Activated CD8-positive, alpha-beta memory T cell treated with anti-CD3 and anti-CD28 coated beads, Interleukin-2, amount 50 U/mL, for 24 hours (primary cell): ENCODE measurements at regions not wholly inside any gene's neighbourhood (a gene's known extent, or its start where the extent isn't known, plus 50 kb on each side); places are given as distances from the start of the nearest gene placed in this dataset.

ENCODE experiments used
- DNase-seq: peaks from one replicate; pipeline ENCODE4 v3.0.0-alpha.2; 2020; ENCODE audit errors: extremely low read depth

DNA sequence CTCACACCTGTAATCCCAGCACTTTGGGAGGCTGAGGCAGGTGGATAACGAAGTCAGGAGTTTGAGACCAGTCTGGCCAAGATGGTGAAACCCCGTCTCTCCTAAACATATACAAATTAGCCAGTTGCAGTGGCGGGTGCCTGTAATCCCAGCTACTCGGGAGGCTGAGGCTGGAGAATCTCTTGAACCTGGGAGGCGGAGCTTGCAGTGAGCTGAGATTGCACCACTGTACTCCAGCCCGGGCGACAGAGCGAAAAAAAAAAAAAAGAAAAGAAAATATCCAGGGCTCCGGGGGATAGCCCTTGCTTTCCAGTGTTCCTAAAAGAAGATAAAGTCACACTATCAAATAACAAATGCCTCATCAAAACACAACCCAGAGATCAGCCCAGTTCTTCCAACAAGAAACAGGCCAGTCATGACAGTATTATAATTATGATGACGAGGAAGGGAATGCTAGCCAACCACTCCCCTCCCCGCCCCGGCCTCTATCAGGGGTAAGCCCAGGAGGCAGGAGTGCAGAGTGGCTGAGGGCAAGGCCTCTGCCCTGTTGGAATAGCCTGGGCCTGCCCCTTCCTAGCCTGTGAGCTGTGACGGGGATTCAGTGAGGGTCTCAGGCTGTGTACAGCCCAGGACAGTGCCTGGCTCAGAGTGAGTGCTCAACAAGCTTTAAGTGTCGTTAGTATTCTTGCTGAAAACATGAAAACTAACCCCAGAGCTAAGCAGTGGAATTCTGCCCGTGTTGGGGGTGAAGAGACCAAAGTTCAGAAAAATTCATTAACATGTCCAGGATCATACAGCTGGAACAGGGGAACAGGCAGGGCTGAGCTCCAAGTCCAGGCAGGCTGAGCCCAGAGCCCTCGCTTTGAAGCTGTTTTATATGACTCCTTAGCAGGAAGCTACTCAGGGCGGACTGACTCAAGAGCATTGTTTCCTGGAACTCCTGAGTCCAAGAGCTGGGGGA is 54.3 kb downstream of the FAM241B start:
- DNase-seq: no peak

- DNase-seq: no peak
Measured at GRCh38 chr10:69684981-69685353, 54.9 kb downstream of the FAM241B start.

GRCh38 chr10:69685426-69685801 is 55.4 kb downstream of the FAM241B start:
- DNase-seq: no peak

DNA sequence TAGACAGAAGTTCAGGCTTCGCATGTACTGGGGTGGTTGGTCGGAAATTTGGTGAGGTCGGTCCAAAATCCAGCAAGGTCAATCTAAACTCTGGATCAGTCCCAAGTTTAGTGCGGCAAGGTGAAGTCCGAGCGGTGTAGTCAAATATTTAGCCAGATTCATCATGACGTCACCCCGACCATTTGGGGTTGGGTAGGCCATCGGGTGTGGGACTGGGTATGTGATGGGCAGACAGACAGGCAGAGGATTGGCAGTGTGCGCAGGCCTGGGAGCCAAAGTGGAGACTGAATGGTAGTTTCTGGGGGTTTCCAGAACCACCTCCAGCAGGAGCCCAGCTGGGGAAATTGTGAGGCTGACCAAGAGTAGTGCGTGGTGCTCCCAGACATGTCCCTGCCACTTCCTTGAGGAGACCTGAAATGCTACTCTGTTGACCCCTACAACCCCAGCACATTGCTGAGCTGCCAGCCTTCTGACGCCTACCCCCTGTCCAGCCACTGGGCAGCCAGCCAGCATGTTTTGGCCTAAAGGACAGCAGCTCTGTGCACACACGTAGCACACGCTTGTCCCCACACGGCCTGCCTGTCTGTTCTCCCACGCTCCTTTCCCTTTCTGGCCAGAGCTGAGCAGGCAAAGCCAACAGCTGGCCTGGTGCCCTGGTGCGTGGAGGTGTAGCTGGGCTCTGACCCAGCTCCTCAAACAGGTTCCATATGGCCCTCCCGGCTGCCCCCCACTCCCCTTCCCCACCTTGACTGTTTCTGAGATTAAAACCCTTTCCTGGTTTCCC is 55.9 kb downstream of the FAM241B start:
- no peak for DNase-seq

GRCh38 chr10:69686866-69687265 is 56.8 kb downstream of the FAM241B start:
- DNase-seq: no peak

DNA sequence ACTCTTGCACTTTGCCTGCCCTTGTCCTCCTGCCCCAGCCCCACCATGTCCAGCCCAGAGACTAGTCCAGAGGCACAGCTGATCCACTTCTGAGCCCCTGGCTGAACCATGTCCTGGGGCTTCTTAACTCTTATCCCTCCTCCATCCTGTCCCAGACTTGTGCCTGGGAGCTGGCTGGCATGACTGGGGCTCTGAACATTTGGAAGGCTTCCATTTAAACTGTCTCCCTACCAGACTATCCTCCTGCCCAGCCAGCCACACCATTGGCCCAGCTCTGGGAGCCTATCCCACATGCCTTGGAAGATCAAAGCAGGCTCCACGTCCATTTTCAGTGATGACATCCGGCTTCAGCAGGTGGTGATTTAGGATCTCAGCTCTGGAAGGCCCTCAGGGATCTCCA is 57.4 kb downstream of the FAM241B start:
- no peak for DNase-seq

DNA sequence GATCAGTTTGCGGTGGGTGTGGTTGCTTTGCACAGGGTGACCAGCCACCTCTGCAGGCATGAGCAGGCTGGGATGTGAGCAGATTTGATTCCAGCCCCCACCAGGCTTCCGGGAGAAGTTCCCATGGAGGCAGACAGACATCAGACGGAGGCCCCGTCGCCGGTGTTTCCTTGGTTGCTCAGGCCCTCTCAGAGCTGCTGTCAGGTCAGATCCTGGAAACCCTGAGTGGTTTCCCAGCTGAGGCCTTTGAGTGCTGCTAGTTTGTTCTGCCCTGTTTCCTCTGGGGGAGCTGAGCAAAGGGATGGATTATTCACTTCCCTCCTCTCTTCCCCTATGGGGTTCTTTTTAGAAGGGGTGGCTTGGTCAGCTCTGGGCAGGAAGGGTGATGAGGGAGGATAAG is 62.2 kb downstream of the FAM241B start:
- no peak for DNase-seq

DNA sequence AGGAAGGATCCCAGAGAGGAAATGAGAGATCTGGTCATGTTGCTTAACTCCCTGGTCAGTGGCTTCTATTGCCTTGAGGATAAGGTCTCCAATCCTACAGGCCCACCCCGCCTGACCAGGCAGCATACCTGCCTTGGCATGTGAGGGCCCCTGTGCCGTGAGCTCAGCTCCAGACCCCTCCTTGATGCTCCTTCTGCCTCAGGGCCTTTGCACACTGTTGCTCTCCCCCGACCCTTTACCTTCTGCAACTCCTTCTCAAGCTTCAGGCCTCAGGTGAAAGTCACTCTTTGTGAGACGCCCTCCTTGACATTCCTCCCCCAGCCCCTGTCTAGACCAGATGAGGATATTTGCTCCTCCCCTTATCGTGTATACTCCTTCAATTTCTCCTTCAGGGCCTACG is 62.8 kb downstream of the FAM241B start:
- no peak for DNase-seq

DNA sequence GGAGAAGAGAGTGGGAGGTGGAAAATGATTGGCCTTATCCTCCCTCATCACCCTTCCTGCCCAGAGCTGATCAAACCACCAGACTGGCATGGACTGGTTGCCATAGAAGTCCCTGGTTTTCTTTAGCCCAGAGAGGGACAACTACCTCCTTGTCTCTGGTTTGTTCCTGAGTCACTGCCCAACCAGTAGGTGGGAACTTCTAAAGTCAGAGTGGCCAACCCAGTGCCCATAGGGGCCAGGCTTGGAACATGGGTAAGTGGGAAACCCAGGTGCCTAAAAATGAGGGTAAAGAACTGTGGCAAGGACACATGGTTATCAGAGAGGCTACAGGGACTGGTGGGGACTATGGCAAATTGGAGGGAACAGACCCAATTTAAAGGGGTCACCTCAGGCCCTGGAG is 63.8 kb downstream of the FAM241B start:
- DNase-seq: no peak

- DNase-seq: no peak
Measured at GRCh38 chr10:69696073-69696731, 66.2 kb downstream of the FAM241B start.

DNA sequence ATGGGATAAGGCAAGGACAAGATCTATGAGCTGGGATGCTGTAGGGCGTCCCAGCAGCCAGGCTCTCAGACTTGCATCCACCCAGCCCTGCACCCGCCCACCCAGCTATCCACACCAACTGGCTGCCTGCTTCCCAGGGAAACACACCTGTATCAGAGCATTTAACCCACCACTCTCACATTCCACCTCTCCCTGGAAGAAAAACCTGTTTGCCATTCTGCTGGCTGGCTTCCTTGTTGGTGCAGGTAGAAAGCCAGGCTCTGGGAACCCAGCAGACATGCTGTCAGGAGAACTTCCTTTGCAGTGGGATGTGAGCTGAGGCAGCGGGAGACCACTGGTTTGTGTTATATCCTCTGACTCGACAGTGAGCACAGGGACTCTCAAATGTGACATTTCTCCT is 67.0 kb downstream of the FAM241B start:
- no peak for DNase-seq

DNA sequence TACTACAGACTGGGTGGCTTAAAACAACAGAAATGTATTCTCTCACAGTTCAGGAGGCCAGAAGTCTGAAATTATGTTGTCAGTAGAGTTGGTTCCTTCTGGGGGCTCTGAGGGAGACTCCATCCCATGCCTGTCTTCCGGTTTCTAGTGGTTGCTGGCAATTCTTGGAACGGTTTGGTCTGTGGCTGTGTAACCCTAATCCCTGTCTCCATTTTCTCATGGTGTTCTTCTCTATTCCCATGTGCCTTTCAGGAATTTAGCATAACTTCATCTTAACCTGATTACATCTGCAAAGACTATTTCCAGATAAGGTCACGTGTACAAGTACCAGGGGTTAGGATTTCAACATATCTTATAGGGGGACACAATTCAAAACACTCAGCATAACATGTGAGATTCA is 73.2 kb downstream of the FAM241B start:
- no peak for DNase-seq

DNA sequence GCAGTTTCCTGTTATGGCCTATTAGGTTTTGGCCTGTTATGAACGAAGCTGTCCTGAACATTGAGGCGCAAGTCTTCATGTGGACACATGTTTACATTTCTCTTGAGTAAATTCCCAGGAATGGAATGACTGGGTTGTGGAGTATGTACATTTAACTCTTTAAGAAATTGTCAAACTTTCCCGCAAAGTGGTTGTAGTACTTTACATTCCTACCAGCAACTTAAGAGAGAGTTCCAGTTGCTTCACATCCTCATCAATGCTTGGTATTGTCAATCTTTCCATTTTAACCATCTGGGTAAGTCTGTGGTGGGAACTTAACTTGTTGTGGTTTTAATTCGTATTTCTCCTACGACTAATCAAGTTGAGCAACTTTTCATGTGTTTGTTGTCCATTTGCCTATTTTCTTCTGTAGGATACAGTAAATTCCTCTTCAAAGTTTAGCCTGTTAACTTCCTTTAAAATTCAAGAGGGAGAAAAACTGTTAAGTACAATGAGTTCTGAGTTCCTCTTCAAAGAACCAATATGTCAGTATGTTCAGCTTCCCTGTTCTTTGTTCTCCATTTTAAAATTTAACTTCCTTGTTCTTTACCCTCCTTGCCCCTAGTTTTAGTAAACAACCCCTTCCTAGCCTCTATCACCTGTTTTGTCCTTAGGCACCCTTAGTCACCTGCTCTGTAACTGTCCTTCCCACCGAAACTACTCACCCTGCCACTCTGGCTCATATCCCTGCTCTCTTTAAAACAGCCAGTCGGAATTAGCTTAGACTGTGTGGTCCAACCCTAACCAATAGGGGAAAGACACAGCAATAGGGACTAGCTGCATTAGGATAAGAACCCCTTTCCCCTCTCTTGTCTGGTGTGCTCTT is 74.0 kb downstream of the FAM241B start:
- no peak for DNase-seq

GRCh38 chr10:69709366-69709941 is 79.4 kb downstream of the FAM241B start:
- DNase-seq: no peak

GRCh38 chr10:69710008-69710888 is 80.2 kb downstream of the FAM241B start:
- no peak for DNase-seq

- no peak for DNase-seq
Measured at GRCh38 chr10:69712342-69712741, 82.3 kb downstream of the FAM241B start.

- DNase-seq: no peak
Measured at GRCh38 chr10:69714572-69714971, 84.5 kb downstream of the FAM241B start.

DNA sequence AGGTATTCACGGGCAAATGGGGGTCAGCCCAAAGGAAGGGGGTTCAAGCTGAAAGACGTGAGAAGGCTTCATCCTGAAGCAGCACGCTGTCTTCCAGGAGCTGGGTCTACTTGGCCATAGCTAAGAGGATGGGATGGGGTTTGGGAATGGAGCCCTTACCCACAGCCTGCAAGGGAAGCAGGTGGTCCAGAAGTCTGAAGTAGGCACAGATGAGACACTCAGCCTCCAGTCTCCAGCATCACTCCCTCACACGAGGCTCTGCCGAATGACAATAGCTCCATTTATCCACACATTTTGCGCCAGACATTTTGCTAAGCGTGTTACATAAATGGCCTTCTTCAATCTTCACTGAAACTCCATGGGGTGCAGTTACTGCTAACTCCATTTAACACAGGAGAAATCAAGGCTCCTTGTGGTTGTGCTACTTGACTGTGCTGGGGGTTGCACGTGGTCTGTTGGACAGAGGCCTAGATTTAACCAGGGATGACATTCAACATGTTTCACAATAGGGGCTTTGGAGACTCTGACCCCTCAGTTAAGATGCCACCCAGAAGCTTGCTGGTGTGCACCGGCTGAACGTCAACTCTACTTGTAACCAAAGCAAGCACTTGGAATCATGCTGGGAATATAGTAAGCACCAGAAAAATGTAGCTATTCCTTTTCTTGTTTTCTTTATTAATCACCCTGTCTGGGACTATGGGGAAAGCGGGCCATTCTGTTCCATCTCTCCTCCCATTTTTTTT is 85.3 kb downstream of the FAM241B start:
- DNase-seq: no peak

- DNase-seq: no peak
Measured at GRCh38 chr10:69715899-69716606, 85.7 kb upstream of the COL13A1 start.
